Mesendoderm (in vitro differentiated cells): ENCODE measurements at regions not wholly inside any gene's neighbourhood (a gene's known extent, or its start where the extent isn't known, plus 50 kb on each side); places are given as distances from the start of the nearest gene placed in this dataset.

Experiments
- DNase-seq: peaks from one replicate; pipeline ENCODE4 v3.0.0; 2013
- H2AK5ac ChIP-seq: 2 replicates; pipeline ENCODE4 v1.6.1; 2013; ENCODE audit warnings: low read length, inconsistent platforms
- H2BK120ac ChIP-seq: 2 replicates; pipeline ENCODE4 v1.6.1; 2013; ENCODE audit warnings: low read depth, mild to moderate bottlenecking, low read length, moderate library complexity, mixed read lengths
- H2BK15ac ChIP-seq: replicated peaks from 2 replicates; pipeline ENCODE4 v1.6.1; 2013; ENCODE audit warnings: low read depth, mild to moderate bottlenecking, moderate library complexity
- H2BK5ac ChIP-seq: 2 replicates; pipeline ENCODE4 v1.6.1; 2013; ENCODE audit warnings: low read length, inconsistent platforms
- H3K18ac ChIP-seq: 2 replicates; pipeline ENCODE4 v1.6.1; 2013; ENCODE audit warnings: mild to moderate bottlenecking, low read length, mixed read lengths
- H3K23ac ChIP-seq: one replicate; pipeline ENCODE4 v1.6.1; 2013; ENCODE audit warnings: low read length
- H3K27ac ChIP-seq: 2 replicates; pipeline ENCODE4 v1.5.1; 2013; ENCODE audit warnings: low read depth, mild to moderate bottlenecking, inconsistent platforms, low read length, moderate library complexity
- H3K27me3 ChIP-seq: 2 replicates; pipeline ENCODE4 v1.6.1; 2013; ENCODE audit warnings: low read length, control low read depth, mild to moderate bottlenecking, inconsistent platforms; ENCODE audit not compliant: insufficient read depth, poor library complexity
- H3K36me3 ChIP-seq: 2 replicates; pipeline ENCODE4 v1.6.1; 2013; ENCODE audit warnings: low read length, inconsistent platforms; ENCODE audit not compliant: control insufficient read depth, insufficient read depth
- H3K4ac ChIP-seq: one replicate; pipeline ENCODE4 v1.6.1; 2013; ENCODE audit warnings: low read depth, mild to moderate bottlenecking, low read length, moderate library complexity
- H3K4me1 ChIP-seq: 2 replicates; pipeline ENCODE4 v1.6.1; 2013; ENCODE audit warnings: low read depth, low read length, inconsistent platforms; ENCODE audit not compliant: control insufficient read depth
- H3K4me2 ChIP-seq: 2 replicates; pipeline ENCODE4 v1.6.1; 2013; ENCODE audit warnings: low read length
- H3K4me3 ChIP-seq: 2 replicates; pipeline ENCODE4 v1.5.1; 2013; ENCODE audit warnings: mild to moderate bottlenecking, low read length
- H3K56ac ChIP-seq: one replicate; pipeline ENCODE4 v1.6.1; 2013; ENCODE audit warnings: low read length
- H3K79me1 ChIP-seq: 2 replicates; pipeline ENCODE4 v1.6.1; 2013; ENCODE audit warnings: low read length, inconsistent platforms
- H3K79me2 ChIP-seq: 2 replicates; pipeline ENCODE4 v1.6.1; 2013; ENCODE audit warnings: mild to moderate bottlenecking, low read length; ENCODE audit not compliant: control insufficient read depth, insufficient read depth
- H3K9ac ChIP-seq: 2 replicates; pipeline ENCODE4 v1.6.1; 2013; ENCODE audit warnings: low read length, inconsistent platforms
- H4K5ac ChIP-seq: one replicate; pipeline ENCODE4 v1.6.1; 2013; ENCODE audit warnings: low read length
- H4K8ac ChIP-seq: one replicate; pipeline ENCODE4 v1.6.1; 2013; ENCODE audit warnings: low read depth, mild to moderate bottlenecking, control low read depth, low read length, moderate library complexity
- WGBS: extraction: QIAGEN DNeasy Blood & Tissue Kit; methylation state at CpG from one replicate; pipeline ENCODE4 v1.1.7; 2013; ENCODE audit warnings: low lambda C conversion rate, missing lambda C conversion rate; ENCODE audit not compliant: insufficient coverage; ENCODE audit errors: extremely low coverage; 5-methylcytosine and 5-hydroxymethylcytosine counted together

DNA sequence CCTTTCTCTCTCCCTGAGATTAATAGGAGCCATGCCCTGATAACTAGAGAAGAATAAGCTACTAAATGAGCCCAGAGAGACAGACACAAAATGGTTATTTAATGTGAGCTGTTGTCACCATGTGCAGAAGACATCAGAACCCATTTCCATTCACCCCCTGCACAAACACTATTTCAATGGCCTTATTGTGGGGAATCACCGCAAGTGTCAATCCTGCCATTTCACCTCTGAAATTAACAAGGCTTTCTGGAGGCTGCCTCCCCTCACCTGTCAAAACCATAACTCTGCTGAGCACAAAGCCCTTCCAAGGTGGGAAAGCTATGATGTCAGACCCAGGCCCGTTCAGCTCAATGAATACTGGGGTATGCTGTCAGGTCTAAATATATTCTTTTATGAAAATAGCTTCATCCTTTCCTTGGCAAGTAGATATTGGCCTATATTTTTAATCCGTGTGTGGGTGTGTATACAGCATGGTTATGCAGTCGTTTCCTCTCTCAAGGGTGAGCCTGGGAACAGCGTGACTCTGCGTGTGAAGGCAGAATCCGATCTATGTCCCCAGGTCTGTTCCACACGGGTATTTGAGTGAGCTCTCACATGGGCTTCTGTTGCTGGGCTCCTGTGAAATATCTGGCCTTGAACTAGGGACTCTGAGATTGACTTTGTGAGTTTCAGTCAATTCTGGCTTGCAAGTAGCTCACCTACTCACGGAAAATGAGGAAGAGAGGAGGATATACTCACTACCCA, 266.3 kb downstream of the FBXW7 start:
- Histone ChIP-seq H3K36me3 (no peaks in the 10 kb centered on the region), H3K9ac (no peak overlapping the region), H2AK5ac (no peak overlapping the region), H3K4me3 (no peak overlapping the region), H3K27ac (no peak overlapping the region), H3K4me2 (no peak overlapping the region), H2BK5ac (no peak overlapping the region), H2BK120ac (no peak overlapping the region), H3K27me3 (no peaks in the 10 kb centered on the region), H3K4ac (no peak overlapping the region), H2BK15ac (no peak overlapping the region), H4K5ac (no peak overlapping the region), H3K23ac (no peak overlapping the region), H4K8ac (no peak overlapping the region), H3K56ac (no peak overlapping the region), H3K79me2 (no peaks in the 10 kb centered on the region), H3K18ac (no peak overlapping the region), H3K79me1 (no peaks in the 10 kb centered on the region), H3K4me1 (no peaks in the 10 kb centered on the region)
- DNase-seq: no peak
- WGBS: no CpG with 5 or more reads among the region's 9 CpGs

DNA sequence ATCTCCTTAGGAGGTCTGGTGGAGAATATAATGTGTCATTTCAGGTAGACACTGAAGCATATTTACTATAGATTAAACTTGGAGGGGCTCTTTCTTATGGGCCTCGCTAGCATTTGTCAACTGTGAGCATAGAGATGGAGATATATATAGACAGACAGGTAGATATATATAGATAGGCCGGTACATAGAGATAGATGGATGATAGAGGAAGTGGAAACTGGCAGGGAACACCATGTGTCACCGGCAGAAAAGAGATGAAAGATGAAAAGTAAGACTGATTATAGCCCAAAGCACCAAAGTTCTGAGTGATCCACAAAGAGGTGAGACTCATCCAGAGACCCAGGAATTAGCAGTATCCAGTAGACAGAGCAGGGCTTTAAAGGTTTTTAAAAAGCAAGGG, 268.1 kb downstream of the FBXW7 start:
- H3K36me3 ChIP-seq: no peaks in the 10 kb centered on the region
- no peak for DNase-seq
- H2BK5ac ChIP-seq: no peak overlapping the region
- no peaks in the 10 kb centered on the region for H3K79me2 ChIP-seq
- no peak overlapping the region for H2BK120ac ChIP-seq
- no peak overlapping the region for H3K4me2 ChIP-seq
- no peaks in the 10 kb centered on the region for H3K79me1 ChIP-seq
- H3K27me3 ChIP-seq: no peaks in the 10 kb centered on the region
- no peak overlapping the region for H3K4ac ChIP-seq
- no peak overlapping the region for H4K8ac ChIP-seq
- H2AK5ac ChIP-seq: no peak overlapping the region
- WGBS: no CpG with 5 or more reads among the region's 3 CpGs
- H3K27ac ChIP-seq: no peak overlapping the region
- no peak overlapping the region for H4K5ac ChIP-seq
- no peak overlapping the region for H2BK15ac ChIP-seq
- no peak overlapping the region for H3K23ac ChIP-seq
- H3K4me3 ChIP-seq: no peak overlapping the region
- H3K4me1 ChIP-seq: no peaks in the 10 kb centered on the region
- no peak overlapping the region for H3K56ac ChIP-seq
- H3K9ac ChIP-seq: no peak overlapping the region
- H3K18ac ChIP-seq: no peak overlapping the region

DNA sequence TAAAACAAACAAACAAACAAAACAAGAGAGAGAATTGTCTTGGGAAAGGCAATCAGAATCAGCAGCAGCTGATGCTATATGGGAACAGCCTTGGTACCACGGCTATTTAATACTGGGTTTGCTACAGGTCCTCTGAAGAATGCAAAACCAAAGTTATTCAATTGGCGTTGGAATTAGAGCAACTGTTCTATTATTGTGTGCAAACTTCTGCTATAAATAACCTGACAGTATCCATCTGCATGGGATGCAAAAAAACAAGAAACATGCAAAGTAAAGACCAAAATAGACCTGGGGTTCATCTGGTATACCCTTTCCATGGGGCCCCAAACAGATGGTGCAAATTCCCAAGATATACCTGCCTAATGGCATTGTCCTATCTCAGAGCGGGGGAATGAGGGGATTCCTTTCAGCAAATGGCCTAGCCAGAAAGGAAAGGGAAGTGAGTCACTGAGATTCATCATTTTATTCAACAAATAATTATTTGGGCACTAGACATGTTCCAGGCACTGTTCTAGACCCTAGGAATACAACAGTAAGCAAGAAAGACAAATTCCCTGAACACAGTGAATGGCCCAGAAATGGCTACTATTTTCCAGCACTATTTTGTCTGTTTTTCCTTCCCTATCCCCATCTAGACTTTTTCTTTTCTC, 268.9 kb downstream of the FBXW7 start:
- Histone ChIP-seq H3K4ac (no peak overlapping the region), H2BK15ac (no peak overlapping the region), H3K56ac (no peak overlapping the region), H2BK120ac (no peak overlapping the region), H3K4me1 (no peaks in the 10 kb centered on the region), H4K8ac (no peak overlapping the region), H2AK5ac (no peak overlapping the region), H3K23ac (no peak overlapping the region), H2BK5ac (no peak overlapping the region), H3K4me3 (no peak overlapping the region), H3K27ac (no peak overlapping the region), H3K79me1 (no peaks in the 10 kb centered on the region), H3K18ac (no peak overlapping the region), H3K79me2 (no peaks in the 10 kb centered on the region), H3K27me3 (no peaks in the 10 kb centered on the region), H3K4me2 (no peak overlapping the region), H4K5ac (no peak overlapping the region), H3K36me3 (no peaks in the 10 kb centered on the region), H3K9ac (no peak overlapping the region)
- DNase-seq: no peak
- no CpG with 5 or more reads among the region's 3 CpGs for WGBS

DNA sequence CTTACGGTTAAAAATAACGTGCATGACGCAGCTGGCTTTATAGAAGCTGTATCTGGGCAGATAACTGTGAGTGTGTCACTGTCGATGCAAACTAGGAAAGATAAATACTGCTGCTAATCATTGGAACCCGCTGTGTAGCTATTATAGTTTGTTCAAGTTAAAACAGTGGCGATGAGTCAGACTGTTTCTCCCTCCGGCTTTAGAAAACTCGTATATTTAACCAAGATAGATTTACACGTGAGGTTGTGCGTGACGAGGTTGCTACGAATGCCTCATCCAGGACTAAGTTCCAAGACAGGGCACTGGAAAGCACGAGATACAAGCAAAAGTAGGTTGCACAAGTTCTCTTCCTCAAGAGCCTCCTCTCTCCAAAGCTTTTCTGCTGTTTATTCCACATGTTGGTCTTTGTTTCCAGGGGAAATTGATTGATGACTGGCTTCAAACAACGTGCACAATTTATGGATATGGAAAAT, 270.7 kb downstream of the FBXW7 start:
- no peak overlapping the region for H3K9ac ChIP-seq
- H3K36me3 ChIP-seq: no peaks in the 10 kb centered on the region
- no peak overlapping the region for H2AK5ac ChIP-seq
- no peaks in the 10 kb centered on the region for H3K27me3 ChIP-seq
- H3K56ac ChIP-seq: no peak overlapping the region
- H3K79me2 ChIP-seq: no peaks in the 10 kb centered on the region
- H3K4me1 ChIP-seq: no peaks in the 10 kb centered on the region
- H2BK120ac ChIP-seq: no peak overlapping the region
- H3K4ac ChIP-seq: no peak overlapping the region
- no peak overlapping the region for H3K23ac ChIP-seq
- no peaks in the 10 kb centered on the region for H3K79me1 ChIP-seq
- no peak overlapping the region for H2BK15ac ChIP-seq
- H4K5ac ChIP-seq: no peak overlapping the region
- WGBS: no CpG with 5 or more reads among the region's 14 CpGs
- H3K4me3 ChIP-seq: no peak overlapping the region
- H4K8ac ChIP-seq: no peak overlapping the region
- no peak overlapping the region for H3K4me2 ChIP-seq
- H3K27ac ChIP-seq: no peak overlapping the region
- DNase-seq: no peak
- H3K18ac ChIP-seq: no peak overlapping the region
- H2BK5ac ChIP-seq: no peak overlapping the region

DNA sequence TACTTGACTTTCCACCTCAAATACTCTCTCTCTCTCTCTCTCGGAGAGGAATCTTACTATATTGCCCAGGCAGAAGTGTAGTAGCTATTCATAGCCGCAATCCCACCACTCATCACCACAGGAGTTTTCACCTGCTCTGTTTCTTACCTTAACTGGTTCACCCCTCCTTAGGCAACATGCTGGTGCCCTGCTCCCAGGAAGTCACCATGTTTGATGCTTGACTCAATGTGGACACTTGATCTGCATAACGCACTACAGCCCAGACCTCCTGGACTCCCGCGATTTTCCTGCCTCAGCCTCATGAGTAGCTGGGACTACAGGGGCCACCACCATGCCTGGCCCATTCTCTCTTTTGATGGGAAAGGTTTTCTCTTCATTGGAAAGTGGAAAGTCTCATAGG, 271.8 kb downstream of the FBXW7 start:
- Histone ChIP-seq H3K36me3 (no peaks in the 10 kb centered on the region), H2AK5ac (no peak overlapping the region), H3K4me2 (no peak overlapping the region), H3K4ac (no peak overlapping the region), H2BK15ac (no peak overlapping the region), H3K4me3 (no peak overlapping the region), H3K4me1 (no peaks in the 10 kb centered on the region), H3K27me3 (no peaks in the 10 kb centered on the region), H3K56ac (no peak overlapping the region), H3K9ac (no peak overlapping the region), H3K79me1 (no peaks in the 10 kb centered on the region), H4K8ac (no peak overlapping the region), H3K27ac (no peak overlapping the region), H3K79me2 (no peaks in the 10 kb centered on the region), H3K23ac (no peak overlapping the region), H3K18ac (no peak overlapping the region), H2BK120ac (no peak overlapping the region), H4K5ac (no peak overlapping the region), H2BK5ac (no peak overlapping the region)
- no CpG with 5 or more reads among the region's 5 CpGs for WGBS
- no peak for DNase-seq
